Activated CD4-positive, alpha-beta T cell treated with anti-CD3 and anti-CD28 coated beads for 48 hours (primary cell): ENCODE measurements at regions not wholly inside any gene's neighbourhood (a gene's known extent, or its start where the extent isn't known, plus 50 kb on each side); places are given as distances from the start of the nearest gene placed in this dataset.
"Not testable (repeated sequence)": the region's sequence is repeated elsewhere in the genome, so short reads cannot be mapped to it uniquely, and the experiment has no call there.

Experiments used
- DNase-seq: peaks from one replicate; pipeline ENCODE4 v3.0.0-alpha.2; 2020

- no peak for DNase-seq
Observed at GRCh38 chr3:176615826-176616225, 581.5 kb downstream of the TBL1XR1 start.

- no peak for DNase-seq
Observed at GRCh38 chr3:176611703-176612102, 585.6 kb downstream of the TBL1XR1 start.

- no peak for DNase-seq
Observed at GRCh38 chr3:176609361-176609760, 587.9 kb downstream of the TBL1XR1 start.

- DNase-seq = not testable (repeated sequence)
Observed at GRCh38 chr3:176605553-176605952, 591.7 kb downstream of the TBL1XR1 start.

- DNase-seq = no peak
Observed at GRCh38 chr3:176595307-176595706, 602.0 kb downstream of the TBL1XR1 start.

- no peak for DNase-seq
Observed at GRCh38 chr3:176590722-176591121, 606.6 kb downstream of the TBL1XR1 start.

- no peak for DNase-seq
Observed at GRCh38 chr3:176587089-176587488, 610.2 kb downstream of the TBL1XR1 start.

- DNase-seq = no peak
Observed at GRCh38 chr3:176584413-176585176, 612.7 kb downstream of the TBL1XR1 start.

- no peak for DNase-seq
Observed at GRCh38 chr3:176583956-176584355, 613.3 kb downstream of the TBL1XR1 start.

- DNase-seq = no peak
Observed at GRCh38 chr3:176581589-176581988, 615.7 kb downstream of the TBL1XR1 start.

- no peak for DNase-seq
Observed at GRCh38 chr3:176579711-176580185, 617.5 kb downstream of the TBL1XR1 start.

- no peak for DNase-seq
Observed at GRCh38 chr3:176578316-176578715, 619.0 kb downstream of the TBL1XR1 start.

- DNase-seq = no peak
Observed at GRCh38 chr3:176577447-176577846, 619.8 kb downstream of the TBL1XR1 start.

- DNase-seq = no peak
Observed at GRCh38 chr3:176574786-176575185, 622.5 kb downstream of the TBL1XR1 start.

GRCh38 chr3:176571926-176572325, 625.4 kb downstream of the TBL1XR1 start:
- no peak for DNase-seq

GRCh38 chr3:176570992-176571391, 626.3 kb downstream of the TBL1XR1 start:
- no peak for DNase-seq

GRCh38 chr3:176568189-176568588, 629.1 kb downstream of the TBL1XR1 start:
- DNase-seq = no peak

GRCh38 chr3:176566757-176567156, 630.5 kb downstream of the TBL1XR1 start:
- no peak for DNase-seq

- DNase-seq = no peak
Observed at GRCh38 chr3:176562331-176562730, 635.0 kb downstream of the TBL1XR1 start.

- no peak for DNase-seq
Observed at GRCh38 chr3:176561826-176562225, 635.5 kb downstream of the TBL1XR1 start.

GRCh38 chr3:176554791-176555654, 642.3 kb downstream of the TBL1XR1 start:
- no peak for DNase-seq

- no peak for DNase-seq
Observed at GRCh38 chr3:176554264-176554663, 643.0 kb downstream of the TBL1XR1 start.

GRCh38 chr3:176526942-176527341, 670.3 kb downstream of the TBL1XR1 start:
- no peak for DNase-seq

- no peak for DNase-seq
Observed at GRCh38 chr3:176526225-176526624, 671.1 kb downstream of the TBL1XR1 start.
